ENCODE measurements at regions not wholly inside any gene's neighbourhood (a gene's known extent, or its start where the extent isn't known, plus 50 kb on each side); places are given as distances from the start of the nearest gene placed in this dataset.

DNA sequence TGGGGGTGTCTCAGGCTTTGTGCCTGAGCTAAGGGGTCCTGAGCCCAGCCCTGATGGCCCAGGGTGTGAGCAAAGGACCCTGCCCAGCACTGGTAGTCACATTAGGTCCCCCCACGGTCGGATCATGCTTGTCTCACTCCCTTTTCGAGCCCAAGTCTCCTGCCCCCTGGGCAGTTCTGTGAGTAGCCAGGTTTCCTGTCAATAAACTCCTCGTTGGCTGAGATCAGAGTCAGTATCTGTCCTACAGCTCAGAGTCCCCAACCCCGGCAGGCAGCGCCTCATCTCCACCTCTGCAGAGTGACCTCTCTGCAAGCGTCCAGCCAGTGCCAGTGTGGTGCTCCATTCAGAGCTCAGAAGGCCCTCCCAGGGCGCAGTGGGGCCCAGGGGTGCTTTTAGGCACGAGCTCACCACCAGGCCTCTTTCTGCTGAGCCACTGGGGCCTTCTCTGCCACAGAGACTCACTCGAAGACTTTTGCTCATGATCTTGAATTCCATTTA lies 93.7 kb upstream of the PMEPA1 start:
- no peaks in the 10 kb centered on the region for H3K9me3 ChIP-seq

DNA sequence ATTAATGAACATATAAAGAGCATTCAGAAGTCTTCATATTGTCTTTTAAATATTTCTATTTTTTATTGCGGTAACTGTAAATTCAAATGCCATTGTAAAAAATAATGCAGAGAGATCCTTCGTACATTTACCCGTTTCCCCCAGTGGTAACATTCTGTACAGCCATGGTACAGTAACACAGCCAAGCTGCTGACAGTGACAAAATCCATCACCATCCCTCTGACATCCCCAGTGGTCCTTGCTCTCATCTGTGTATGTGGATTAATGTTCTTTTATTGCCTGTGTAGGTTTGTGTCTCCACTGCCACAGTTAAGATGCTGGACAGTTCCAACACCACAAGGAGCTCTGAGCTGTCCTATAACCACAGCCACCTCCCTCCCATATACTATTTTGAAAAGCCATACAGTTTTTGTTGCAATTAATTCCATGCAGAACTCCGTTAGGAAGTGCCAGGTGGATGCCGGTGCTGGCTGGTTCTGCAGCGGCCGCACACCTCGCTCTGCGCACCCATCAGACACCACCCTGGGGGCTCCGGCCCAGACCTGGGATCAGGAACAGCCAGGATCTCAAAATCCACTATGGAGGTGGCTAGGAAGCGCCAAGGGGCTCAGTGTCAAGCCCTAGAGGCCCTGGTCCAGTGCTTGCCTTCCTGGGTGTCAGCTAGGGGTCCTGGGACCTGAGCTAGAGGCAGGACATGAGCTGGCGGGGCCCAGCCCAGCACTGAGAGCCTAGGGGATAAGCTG lies 93.1 kb upstream of the PMEPA1 start:
- no peak overlapping the region for H3K27ac ChIP-seq
- TF ChIP-seq POLR2A (IDR thresholded peaks at IDR 0.05) (no peak), EP300 (IDR thresholded peaks at IDR 0.05) (no peak)
- TF ChIP-seq, protein P1, sequence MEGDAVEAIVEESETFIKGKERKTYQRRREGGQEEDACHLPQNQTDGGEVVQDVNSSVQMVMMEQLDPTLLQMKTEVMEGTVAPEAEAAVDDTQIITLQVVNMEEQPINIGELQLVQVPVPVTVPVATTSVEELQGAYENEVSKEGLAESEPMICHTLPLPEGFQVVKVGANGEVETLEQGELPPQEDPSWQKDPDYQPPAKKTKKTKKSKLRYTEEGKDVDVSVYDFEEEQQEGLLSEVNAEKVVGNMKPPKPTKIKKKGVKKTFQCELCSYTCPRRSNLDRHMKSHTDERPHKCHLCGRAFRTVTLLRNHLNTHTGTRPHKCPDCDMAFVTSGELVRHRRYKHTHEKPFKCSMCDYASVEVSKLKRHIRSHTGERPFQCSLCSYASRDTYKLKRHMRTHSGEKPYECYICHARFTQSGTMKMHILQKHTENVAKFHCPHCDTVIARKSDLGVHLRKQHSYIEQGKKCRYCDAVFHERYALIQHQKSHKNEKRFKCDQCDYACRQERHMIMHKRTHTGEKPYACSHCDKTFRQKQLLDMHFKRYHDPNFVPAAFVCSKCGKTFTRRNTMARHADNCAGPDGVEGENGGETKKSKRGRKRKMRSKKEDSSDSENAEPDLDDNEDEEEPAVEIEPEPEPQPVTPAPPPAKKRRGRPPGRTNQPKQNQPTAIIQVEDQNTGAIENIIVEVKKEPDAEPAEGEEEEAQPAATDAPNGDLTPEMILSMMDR (IDR thresholded peaks at IDR 0.05) = no peak
- no peaks in the 10 kb centered on the region for H3K27me3 ChIP-seq
- H3K9me3 ChIP-seq = no peaks in the 10 kb centered on the region
- H3K4me1 ChIP-seq = no peaks in the 10 kb centered on the region
- 96 to 97% methylated on average over 9 to 10 of the region's 12 CpGs for WGBS, 2 donors
- H3K36me3 ChIP-seq = no peaks in the 10 kb centered on the region
- no peak for DNase-seq (ENCODE audit: low spot score in 2 of 2)
- H3K4me3 ChIP-seq = no peak overlapping the region

More for the DNA sequence above, 93.7 kb upstream of the PMEPA1 start:
- no peak overlapping the region for H3K27ac ChIP-seq
- no peaks in the 10 kb centered on the region for H3K36me3 ChIP-seq
- no peaks in the 10 kb centered on the region for H3K27me3 ChIP-seq
- H3K4me1 ChIP-seq = no peaks in the 10 kb centered on the region
- 85 to 92% methylated on average over 10 of the region's 10 CpGs for WGBS, 2 donors
- DNase-seq (ENCODE audit: low spot score in 2 of 2) = no peak
- no peak overlapping the region for H3K4me3 ChIP-seq
- no peak for TF ChIP-seq POLR2A (IDR thresholded peaks at IDR 0.05)
- no peak for TF ChIP-seq EP300 (IDR thresholded peaks at IDR 0.05)
- TF ChIP-seq, protein P1 (IDR thresholded peaks at IDR 0.05) = no peak

DNA sequence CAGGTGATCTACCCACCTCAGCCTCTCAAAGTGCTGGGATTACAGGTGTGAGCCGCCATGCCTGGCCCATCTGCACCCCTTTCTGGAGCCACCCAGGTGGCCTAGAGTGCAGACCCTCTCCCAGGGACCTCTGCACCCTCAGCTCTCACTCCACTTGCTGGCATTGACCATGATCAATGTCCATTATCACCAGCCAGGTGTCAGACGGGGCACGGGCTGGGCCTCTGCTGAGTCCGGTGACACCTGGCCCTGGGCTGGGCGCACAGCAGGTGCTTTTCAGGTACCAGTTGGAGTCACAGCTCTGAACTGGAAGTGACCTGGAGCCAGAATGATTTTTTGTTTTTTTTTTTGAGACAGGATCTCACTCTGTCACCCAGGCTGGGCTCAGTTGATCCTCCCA lies 91.8 kb upstream of the PMEPA1 start:
- Histone ChIP-seq H3K4me1 (no peaks in the 10 kb centered on the region), H3K36me3 (no peaks in the 10 kb centered on the region), H3K9me3 (no peaks in the 10 kb centered on the region), H3K27me3 (no peaks in the 10 kb centered on the region), H3K4me3 (no peak overlapping the region), H3K27ac (no peak overlapping the region)
- WGBS, 2 donors = 78 to 99% methylated on average over 4 to 5 of the region's 5 CpGs
- no peak for DNase-seq (ENCODE audit: low spot score in 2 of 2)
- no peak for TF ChIP-seq EP300 (IDR thresholded peaks at IDR 0.05)
- TF ChIP-seq, protein P1 (IDR thresholded peaks at IDR 0.05) = no peak
- TF ChIP-seq POLR2A (IDR thresholded peaks at IDR 0.05) = no peak

DNA sequence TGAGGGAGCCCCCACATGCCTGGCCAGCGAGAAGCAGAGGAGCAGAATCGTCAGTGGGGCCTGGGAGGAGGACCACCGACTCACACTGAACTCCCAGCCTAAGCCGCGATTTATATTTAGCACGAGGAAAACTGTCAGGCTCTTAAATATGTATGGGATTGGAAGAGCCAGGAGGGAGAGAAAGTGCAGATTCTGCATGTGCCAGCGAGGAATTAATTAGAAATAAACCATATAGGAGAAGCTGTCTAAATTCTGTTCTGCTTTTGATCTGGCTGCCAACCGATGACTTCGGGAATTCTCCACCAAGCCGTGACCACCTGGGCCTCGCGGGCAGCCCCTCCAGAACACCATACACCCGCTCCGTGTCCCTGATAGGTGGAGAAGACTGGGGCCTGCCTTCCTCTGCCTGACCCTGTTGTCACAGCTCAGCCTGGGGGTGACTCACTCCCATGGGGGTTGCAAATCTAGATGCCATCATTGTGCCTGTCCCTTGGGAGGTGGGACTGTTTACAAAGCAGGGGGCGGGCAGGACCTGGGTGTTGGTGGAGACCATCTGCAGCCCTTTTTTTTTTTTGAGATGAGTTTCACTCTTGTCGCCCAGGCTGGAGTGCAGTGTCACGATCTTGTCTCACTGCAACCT lies 91.1 kb upstream of the PMEPA1 start:
- TF ChIP-seq EP300 (IDR thresholded peaks at IDR 0.05) (no peak), POLR2A (IDR thresholded peaks at IDR 0.05) (no peak)
- TF ChIP-seq, protein P1 (IDR thresholded peaks at IDR 0.05) = no peak
- no peaks in the 10 kb centered on the region for H3K27me3 ChIP-seq
- H3K36me3 ChIP-seq = no peaks in the 10 kb centered on the region
- H3K4me3 ChIP-seq = no peak overlapping the region
- no peaks in the 10 kb centered on the region for H3K4me1 ChIP-seq
- DNase-seq (ENCODE audit: low spot score in 2 of 2) = no peak
- no peak overlapping the region for H3K27ac ChIP-seq
- H3K9me3 ChIP-seq = no peaks in the 10 kb centered on the region
- WGBS, 2 donors = 89 to 90% methylated on average over 17 of the region's 17 CpGs

DNA sequence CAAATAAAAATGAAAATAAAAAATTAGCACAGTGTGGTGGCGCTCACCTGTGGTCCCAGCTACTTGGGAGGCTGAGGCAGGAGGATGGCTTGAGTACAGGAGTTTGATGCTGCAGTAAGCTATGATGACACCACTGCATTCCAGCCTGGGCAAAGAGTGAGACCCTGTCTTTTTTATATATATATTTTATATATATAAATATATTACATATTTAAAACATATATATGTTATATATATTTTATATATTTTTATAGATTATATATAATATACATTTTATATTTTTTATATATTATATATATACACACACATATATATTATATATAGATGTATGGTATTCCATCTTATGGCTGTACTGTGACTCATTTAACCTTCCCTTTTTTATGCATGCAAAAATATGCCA lies 87.6 kb upstream of the PMEPA1 start:
- no peaks in the 10 kb centered on the region for H3K4me1 ChIP-seq
- no peaks in the 10 kb centered on the region for H3K9me3 ChIP-seq
- no peak for DNase-seq (ENCODE audit: low spot score in 2 of 2)
- no peaks in the 10 kb centered on the region for H3K27me3 ChIP-seq
- no peak for TF ChIP-seq POLR2A (IDR thresholded peaks at IDR 0.05)
- no peak for TF ChIP-seq EP300 (IDR thresholded peaks at IDR 0.05)
- TF ChIP-seq, protein P1 (IDR thresholded peaks at IDR 0.05) = no peak
- H3K4me3 ChIP-seq = no peak overlapping the region
- no peaks in the 10 kb centered on the region for H3K36me3 ChIP-seq
- WGBS, 2 donors = 96 to 100% methylated on average over 1 of the region's 1 CpG
- no peak overlapping the region for H3K27ac ChIP-seq

Data from tibial nerve (tissue), 4 donors.